SKM-1 (cell line): ENCODE measurements at regions not wholly inside any gene's neighbourhood (a gene's known extent, or its start where the extent isn't known, plus 50 kb on each side); places are given as distances from the start of the nearest gene placed in this dataset.
"Not testable (repeated sequence)": the region's sequence is repeated elsewhere in the genome, so short reads cannot be mapped to it uniquely, and the experiment has no call there.

Source experiments
- DNase-seq: peaks from one replicate; lab custom pipeline; 2025; ENCODE audit not compliant: unreplicated experiment; lab: John Stamatoyannopoulos, UW

- DNase-seq: no peak
Measured at GRCh38 chrX:46029777-46030176, 515.4 kb downstream of the ZNF674 start.

GRCh38 chrX:46016296-46016695 is 528.9 kb downstream of the ZNF674 start:
- no peak for DNase-seq

DNA sequence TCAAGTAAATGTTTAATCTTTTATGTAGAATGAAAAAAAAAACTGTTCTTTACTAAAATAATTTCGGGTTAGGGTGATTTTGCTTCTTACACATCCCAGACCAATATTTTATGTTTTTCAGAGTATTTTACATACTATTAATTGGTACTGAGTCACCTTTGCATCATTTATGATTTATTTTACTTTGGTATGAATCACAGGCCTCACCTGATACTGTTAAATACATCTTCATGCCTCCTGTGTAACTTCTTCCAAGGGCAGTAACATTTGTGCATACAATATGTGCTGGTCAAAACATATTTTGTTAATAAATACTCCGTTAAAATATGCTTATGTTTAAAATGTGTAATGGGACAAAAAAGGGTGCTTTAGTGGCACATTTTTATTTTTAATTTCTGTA is 529.6 kb downstream of the ZNF674 start:
- DNase-seq: no peak

DNA sequence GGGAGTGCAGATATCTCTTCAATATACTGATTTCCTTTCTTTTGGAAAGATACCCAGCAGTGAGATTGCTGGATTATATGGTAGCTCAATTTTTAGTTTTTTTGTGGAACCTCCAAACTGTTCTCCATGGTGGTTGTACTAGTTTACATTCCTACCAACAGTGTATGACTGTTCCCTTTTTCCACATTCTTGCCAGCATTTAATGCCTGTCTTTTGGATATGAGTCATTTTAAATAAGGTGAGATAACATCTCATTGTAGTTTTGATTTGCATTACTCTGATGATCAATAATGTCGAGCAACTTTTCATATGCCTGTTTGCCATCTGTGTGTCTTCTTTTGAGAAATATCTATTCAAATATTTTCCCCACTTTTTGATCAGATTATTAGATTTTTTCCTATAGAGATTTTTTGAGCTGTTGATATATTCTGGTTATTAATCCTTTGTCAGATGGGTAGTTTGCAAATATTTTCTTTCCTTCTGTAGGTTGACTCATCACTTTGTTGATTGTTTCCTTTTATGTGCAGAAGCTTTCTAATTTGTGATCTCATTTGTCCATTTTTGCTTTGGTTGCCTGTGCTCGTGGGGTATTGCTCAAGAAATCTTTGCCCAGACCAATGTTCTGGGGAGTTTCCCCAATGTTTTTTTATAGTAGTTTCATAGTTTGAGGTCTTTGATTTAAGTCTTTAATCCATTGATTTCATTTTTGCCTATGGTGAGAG is 552.7 kb downstream of the ZNF674 start:
- DNase-seq: no peak

DNA sequence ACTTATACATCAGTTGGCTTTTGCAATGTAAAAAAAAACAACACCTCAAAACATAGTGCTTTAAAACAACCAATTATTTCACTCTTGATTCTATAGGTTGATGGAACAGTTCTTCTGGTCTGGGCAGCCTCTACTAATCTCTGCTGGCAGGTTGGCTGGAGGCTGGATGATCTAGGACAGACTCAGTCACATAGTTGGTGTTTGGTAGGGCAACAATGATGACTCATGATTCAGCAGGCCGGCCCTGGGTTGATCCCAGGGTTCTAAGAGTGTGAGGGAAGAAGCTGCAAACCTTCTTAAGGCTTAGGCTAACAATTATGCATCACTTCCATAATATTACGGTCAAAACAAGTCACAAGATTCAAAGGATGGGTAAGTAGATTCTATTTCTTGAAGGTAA is 558.2 kb downstream of the ZNF674 start:
- no peak for DNase-seq

DNA sequence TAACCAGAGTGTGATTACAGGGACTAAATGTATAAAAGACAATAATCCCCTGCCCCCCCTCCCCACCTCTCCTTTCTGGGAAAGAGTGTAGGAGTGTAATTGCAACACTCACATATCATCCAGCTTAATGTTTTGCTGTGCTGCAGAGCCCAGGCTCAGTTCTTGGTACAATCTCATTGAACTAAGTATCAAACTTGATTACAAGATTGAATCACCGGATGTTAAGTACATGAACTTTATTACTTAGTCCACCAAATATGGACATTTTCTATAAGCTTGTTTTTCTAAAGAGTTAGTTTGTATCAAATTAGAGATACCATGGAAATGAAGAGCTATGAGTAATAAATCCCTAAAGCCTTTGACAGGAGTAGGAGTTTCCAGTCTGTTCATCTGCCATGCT is 559.1 kb downstream of the ZNF674 start:
- DNase-seq: no peak

- not testable (repeated sequence) for DNase-seq
Measured at GRCh38 chrX:45982958-45983727, 562.1 kb downstream of the ZNF674 start.

GRCh38 chrX:45980726-45981125 is 564.5 kb downstream of the ZNF674 start:
- DNase-seq: no peak

GRCh38 chrX:45975633-45976032 is 569.6 kb downstream of the ZNF674 start:
- no peak for DNase-seq

DNA sequence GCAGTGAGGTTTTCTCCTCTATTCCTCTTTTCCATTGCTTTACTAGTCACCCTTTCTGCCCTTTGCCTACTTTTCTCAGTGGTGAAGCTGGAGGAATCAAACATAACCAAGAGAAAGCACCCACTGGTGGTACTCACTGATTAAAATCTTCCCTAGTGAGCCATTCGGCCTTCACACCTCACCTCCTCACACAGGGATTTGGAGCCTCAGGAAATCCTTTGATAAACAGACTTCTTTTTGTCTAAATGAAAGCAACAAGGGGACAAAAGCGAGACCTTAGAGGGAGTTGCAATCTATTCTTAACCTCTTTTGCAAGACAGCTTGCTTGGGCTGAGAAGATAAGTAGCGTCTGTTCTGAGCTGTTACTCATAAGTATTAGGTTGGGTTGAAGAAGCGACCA is 572.6 kb downstream of the ZNF674 start:
- DNase-seq: no peak

GRCh38 chrX:45959567-45959966 is 585.7 kb downstream of the ZNF674 start:
- DNase-seq: no peak

DNA sequence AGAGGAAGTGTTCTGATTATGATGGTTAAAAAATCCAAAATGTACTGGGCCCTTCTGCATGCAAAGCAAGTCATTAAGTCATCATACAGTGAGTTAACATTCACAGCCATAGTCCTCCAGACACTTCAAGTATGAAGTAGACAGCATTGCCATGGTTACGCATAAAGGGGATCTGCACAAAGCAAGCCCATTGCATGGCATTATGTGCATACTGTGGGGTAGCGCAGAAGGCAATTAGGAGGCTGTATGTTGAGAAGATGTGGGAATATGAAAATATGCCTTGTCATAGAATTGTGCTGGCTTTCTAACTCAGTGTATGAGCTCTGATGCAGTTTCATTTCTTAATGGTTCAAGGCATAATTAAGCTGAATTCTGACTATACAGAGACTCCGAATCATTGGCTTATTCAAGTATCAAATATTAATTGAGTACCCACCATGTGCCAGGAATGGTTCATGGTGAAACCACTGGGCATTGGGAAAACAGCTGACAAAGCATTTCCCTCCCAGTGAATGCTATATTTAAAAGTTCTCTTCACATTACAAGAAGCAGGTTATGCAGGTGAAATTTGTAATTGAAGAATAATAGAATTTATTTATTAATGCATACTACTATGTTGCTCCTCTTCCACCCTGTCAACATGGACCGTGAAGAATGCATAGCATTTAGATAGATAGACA is 588.9 kb downstream of the ZNF674 start:
- DNase-seq: no peak

- DNase-seq: no peak
Measured at GRCh38 chrX:45955661-45956060, 589.6 kb downstream of the ZNF674 start.

DNA sequence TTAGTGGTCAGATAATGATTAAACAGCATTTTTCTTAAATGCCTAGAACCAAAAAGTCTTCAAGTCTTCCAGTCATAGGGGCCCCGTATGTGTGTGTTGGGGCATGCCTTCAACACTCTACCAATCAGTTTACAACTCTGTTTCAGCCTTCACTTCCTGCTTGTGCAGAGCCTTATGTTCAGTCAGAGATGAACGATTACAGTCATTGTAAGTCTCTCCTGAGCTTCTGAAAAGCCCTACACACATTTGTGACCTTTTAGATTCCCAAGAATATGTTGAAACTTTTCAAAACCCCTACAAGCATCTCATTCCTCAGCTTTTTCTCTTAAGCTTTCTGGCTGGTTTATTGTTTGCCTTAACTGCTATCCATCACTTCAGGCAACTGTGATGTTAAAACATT is 591.2 kb downstream of the ZNF674 start:
- no peak for DNase-seq

DNA sequence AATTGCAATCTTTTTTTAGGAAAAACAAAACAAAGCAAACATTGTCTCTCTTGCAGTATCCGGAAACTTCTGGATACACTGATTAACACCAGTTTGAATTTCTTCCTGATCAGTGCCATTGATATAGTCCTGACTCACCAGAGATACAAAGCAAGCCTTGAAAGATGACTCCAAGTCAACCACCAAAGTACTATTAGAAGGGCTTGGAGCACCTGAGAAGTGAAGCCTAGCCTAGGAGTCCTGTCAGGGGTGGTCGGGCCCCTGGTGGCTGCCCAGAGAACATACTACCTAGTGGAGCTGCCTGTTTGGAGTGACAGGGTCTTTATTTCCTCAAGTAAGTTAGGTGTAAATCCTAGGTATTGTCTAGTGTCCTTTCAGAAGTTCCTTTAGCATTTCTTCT is 593.2 kb downstream of the ZNF674 start:
- DNase-seq: no peak

GRCh38 chrX:45935408-45935807 is 609.8 kb downstream of the ZNF674 start:
- no peak for DNase-seq

DNA sequence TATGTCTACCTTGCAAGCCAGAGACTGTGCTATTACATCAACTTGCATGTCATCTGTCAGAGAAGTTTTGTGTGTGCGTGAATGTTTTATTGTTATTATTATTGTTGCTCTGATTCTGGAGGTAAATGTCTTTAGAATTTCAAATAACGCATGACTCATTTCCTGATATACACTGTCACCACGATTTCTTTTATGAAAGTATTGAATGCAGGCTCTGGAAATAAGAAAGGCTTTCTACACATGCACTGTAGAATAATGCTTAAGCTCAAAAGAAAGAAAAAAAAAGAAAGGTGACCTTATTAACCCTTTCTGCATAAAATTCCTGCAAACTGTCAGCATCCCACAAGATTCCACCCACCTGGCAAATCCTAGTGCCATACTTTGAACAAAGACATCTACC is 632.9 kb downstream of the ZNF674 start:
- DNase-seq: no peak

GRCh38 chrX:45907786-45908185 is 637.4 kb downstream of the ZNF674 start:
- DNase-seq: no peak

GRCh38 chrX:45903781-45904201 is 641.4 kb downstream of the ZNF674 start:
- no peak for DNase-seq

GRCh38 chrX:45900766-45901615 is 644.2 kb downstream of the ZNF674 start:
- no peak for DNase-seq
